Upper lobe of left lung (tissue), 6 donors: ENCODE measurements at regions not wholly inside any gene's neighbourhood (a gene's known extent, or its start where the extent isn't known, plus 50 kb on each side); places are given as distances from the start of the nearest gene placed in this dataset.

Source experiments
- ATAC-seq, 2 donors: fragments of 200-7000 bp; cut with Tn5 transposase; one replicate each; pipeline ENCODE4 v1.9.1; 2022; ENCODE audit warnings: mild to moderate bottlenecking in 2 of 2, moderate library complexity in 2 of 2; ENCODE audit not compliant: low FRiP score in 2 of 2
- DNase-seq, 2 donors: peaks; one replicate each; pipeline ENCODE4 v3.0.0-alpha.2; 2019 to 2020
- H3K27ac ChIP-seq, 4 donors: fragments of 200-600 bp; sonication (generic); one replicate each; pipeline ENCODE4 v1.5.1; 2016 to 2019
- H3K27me3 ChIP-seq, 4 donors: fragments of 200-600 bp; sonication (generic); one replicate each; pipeline ENCODE4 v1.5.1; 2017 to 2019
- H3K36me3 ChIP-seq, 4 donors: fragments of 200-600 bp; sonication (generic); one replicate each; pipeline ENCODE4 v1.5.1; 2016 to 2019
- H3K4me1 ChIP-seq, 4 donors: fragments of 200-600 bp; sonication (generic); one replicate each; pipeline ENCODE4 v1.5.1; 2018 to 2019
- H3K4me3 ChIP-seq, 4 donors: fragments of 200-600 bp; sonication (generic); one replicate each; pipeline ENCODE4 v1.5.1; 2017 to 2019; ENCODE audit warnings: mild to moderate bottlenecking in 2 of 4, moderate library complexity in 1 of 4
- H3K9me3 ChIP-seq, 4 donors: fragments of 200-600 bp; sonication (generic); one replicate each; pipeline ENCODE4 v1.5.1; 2018 to 2019
- EP300 ChIP-seq, 4 donors: sonication (generic); formaldehyde crosslinking; IDR thresholded peaks; one replicate each; pipeline ENCODE4 v1.5.1; 2017; ENCODE audit warnings: antibody characterized with exemption in 4 of 4, control low read depth in 2 of 4
- POLR2A ChIP-seq, 4 donors: fragments of 450-650 bp; IDR thresholded peaks; one replicate each; pipeline ENCODE4 v1.5.1; 2016 to 2017; ENCODE audit warnings: antibody characterized with exemption in 4 of 4, mild to moderate bottlenecking in 2 of 4
- POLR2AphosphoS5 ChIP-seq, 2 donors: sonication (generic); formaldehyde crosslinking; IDR thresholded peaks; one replicate each; pipeline ENCODE4 v1.5.1; 2017; ENCODE audit warnings: antibody characterized with exemption in 2 of 2
- WGBS, 2 donors: methylation state at CpG; one replicate each; pipeline ENCODE4 v1.1.5; 2017 to 2018; 5-methylcytosine and 5-hydroxymethylcytosine counted together
- TF ChIP-seq, protein P1 (sequence below), 6 experiments: fragments of 450-650 bp in 4 of 6; fragments of 200-600 bp in 2 of 6; sonication (generic) in 2 of 6; IDR thresholded peaks; one replicate each; pipeline ENCODE4 v1.5.1; 2016 to 2019; ENCODE audit warnings: antibody characterized with exemption in 6 of 6
- donor health status: DM: no; HTN: no; CAD: no; lungs with moderate emphysema.
- donor health status: DM: no; HTN: yes; CAD: no; lungs with severe emphysema.

DNA sequence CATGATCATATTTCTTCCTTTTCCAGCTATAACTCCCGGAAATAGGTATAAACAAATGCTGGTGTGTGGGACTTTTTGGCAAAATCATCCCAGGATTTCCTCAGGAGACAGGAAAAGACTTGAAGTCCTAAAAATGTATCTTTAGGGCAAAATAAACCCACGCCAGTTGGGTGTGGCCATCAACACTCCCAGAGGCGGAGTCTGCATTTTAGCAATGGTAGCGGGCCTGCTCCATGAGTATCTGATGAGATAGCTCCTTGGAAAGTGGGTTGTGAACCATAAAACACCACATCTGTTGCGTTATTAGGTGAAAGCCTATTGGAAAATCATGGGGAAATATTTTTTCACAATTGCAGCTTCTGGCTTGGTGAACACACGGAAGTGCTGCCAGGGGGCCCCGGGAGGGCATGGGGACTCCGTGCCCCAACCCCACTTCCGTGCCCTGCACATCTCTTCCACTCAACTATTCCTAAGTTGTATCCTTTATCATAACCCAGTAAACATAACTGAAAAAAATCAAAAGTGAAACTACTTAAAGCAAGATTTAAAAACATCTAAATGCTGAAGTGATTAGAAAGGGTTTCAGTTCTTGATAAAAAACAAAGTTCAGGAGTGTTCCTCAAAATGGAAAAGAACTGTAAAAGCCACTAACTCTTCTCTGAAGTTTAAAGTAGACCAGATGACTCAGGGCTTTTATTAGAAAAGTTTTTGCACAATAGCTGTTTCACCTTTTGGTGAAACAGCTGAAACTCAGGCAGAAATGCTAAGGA is 111.2 kb downstream of the LRRC70 start:
- Histone ChIP-seq H3K36me3 (no peaks in the 10 kb centered on the region), H3K9me3 (no peaks in the 10 kb centered on the region), H3K4me1 (peaks cover 3 to 15% (median 10%) of the 10 kb centered on the region in 4 donors), H3K27me3 (no peaks in the 10 kb centered on the region), H3K27ac (peak overlapping the region; percentile 2 to 61 (median 52)), H3K4me3 (peak overlapping the region in 2 of 4 donors; percentile 19 to 33)
- ATAC-seq (no peak), DNase-seq (peak in 1 of 2 donors; percentile 38)
- 54% methylated on average over 9 of the region's 9 CpGs for WGBS, 2 donors
- TF ChIP-seq, protein P1, sequence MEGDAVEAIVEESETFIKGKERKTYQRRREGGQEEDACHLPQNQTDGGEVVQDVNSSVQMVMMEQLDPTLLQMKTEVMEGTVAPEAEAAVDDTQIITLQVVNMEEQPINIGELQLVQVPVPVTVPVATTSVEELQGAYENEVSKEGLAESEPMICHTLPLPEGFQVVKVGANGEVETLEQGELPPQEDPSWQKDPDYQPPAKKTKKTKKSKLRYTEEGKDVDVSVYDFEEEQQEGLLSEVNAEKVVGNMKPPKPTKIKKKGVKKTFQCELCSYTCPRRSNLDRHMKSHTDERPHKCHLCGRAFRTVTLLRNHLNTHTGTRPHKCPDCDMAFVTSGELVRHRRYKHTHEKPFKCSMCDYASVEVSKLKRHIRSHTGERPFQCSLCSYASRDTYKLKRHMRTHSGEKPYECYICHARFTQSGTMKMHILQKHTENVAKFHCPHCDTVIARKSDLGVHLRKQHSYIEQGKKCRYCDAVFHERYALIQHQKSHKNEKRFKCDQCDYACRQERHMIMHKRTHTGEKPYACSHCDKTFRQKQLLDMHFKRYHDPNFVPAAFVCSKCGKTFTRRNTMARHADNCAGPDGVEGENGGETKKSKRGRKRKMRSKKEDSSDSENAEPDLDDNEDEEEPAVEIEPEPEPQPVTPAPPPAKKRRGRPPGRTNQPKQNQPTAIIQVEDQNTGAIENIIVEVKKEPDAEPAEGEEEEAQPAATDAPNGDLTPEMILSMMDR (IDR thresholded peaks at IDR 0.05): no peak
- TF ChIP-seq POLR2AphosphoS5 (IDR thresholded peaks at IDR 0.05) (no peak), POLR2A (IDR thresholded peaks at IDR 0.05) (no peak), EP300 (IDR thresholded peaks at IDR 0.05) (no peak)

DNA sequence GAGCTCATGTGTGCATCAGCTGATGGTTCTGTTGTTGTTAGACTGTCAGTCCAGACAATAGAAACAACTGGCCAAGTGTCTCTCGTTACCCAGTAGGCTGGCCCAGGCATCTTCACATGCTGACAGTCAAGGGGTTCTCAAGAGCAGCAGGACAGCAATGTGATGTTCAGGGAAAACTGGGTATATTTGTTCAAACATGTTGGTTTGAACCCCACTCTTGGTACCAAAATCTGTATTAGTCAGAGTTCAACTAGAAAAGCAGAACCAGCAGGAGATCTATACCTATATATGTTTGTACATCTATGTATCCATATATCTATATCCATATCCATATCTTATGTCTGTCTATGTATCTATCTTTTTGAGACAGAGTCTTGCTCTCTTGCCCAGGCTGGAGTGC is 108.1 kb downstream of the LRRC70 start:
- no peak for ATAC-seq
- H3K4me3 ChIP-seq: no peak overlapping the region
- WGBS, 2 donors: 81 to 86% methylated on average over 1 of the region's 1 CpG

DNA sequence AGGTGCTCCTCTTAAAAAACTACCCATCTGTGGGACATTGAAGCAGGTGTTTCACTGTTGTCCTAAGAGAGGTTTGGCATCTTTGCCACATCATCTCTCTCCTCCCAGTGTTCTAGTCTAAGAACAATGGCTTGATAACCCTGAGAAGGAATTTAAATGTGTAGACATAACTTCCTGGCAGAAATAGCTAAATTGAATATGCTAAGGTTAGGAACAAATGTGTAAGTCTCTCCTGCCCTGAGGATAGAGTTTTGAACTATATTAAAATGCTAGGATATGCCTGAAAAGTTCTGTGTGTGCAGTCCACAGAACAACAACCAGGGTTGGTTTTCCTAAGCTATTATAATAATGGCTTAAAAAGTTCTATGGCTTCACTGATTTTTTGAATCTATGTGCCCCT is 106.6 kb downstream of the LRRC70 start:
- Histone ChIP-seq H3K27me3 (no peaks in the 10 kb centered on the region), H3K36me3 (no peaks in the 10 kb centered on the region), H3K4me1 (peaks cover 2 to 8% (median 6%) of the 10 kb centered on the region in 4 donors), H3K27ac (no peak overlapping the region), H3K9me3 (no peaks in the 10 kb centered on the region), H3K4me3 (no peak overlapping the region)
- DNase-seq (no peak), ATAC-seq (no peak)
- TF ChIP-seq POLR2A (IDR thresholded peaks at IDR 0.05): no peak
- TF ChIP-seq POLR2AphosphoS5 (IDR thresholded peaks at IDR 0.05): no peak
- TF ChIP-seq, protein P1 (IDR thresholded peaks at IDR 0.05): no peak
- TF ChIP-seq EP300 (IDR thresholded peaks at IDR 0.05): no peak

More for the DNA sequence above, 108.1 kb downstream of the LRRC70 start:
- no peak for DNase-seq
- Histone ChIP-seq H3K27ac (no peak overlapping the region), H3K9me3 (no peaks in the 10 kb centered on the region), H3K27me3 (no peaks in the 10 kb centered on the region), H3K4me1 (peaks cover 3 to 15% (median 10%) of the 10 kb centered on the region in 4 donors), H3K36me3 (no peaks in the 10 kb centered on the region)
- TF ChIP-seq POLR2AphosphoS5 (IDR thresholded peaks at IDR 0.05) (no peak), EP300 (IDR thresholded peaks at IDR 0.05) (no peak), POLR2A (IDR thresholded peaks at IDR 0.05) (no peak)
- TF ChIP-seq, protein P1 (IDR thresholded peaks at IDR 0.05): no peak

DNA sequence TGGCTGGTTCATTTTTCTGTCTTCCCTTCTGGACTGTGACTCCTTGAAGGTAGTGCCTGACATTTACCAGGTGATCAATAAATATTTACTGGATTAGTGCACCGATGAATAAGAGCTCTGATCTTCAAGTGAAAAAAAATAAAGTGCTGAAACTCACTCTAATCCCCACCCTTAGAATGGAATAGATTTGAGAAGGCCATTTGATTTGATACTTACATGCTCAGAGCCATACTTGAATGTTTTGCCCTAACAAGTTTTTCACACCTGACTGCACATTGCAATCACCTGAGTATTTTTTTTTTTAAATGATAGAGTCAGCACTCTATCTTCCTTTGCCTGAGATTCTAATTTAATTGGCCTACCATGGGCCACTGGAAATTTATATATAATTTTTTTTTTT is 105.7 kb downstream of the LRRC70 start:
- no peak for ATAC-seq

More for the DNA sequence above, 105.7 kb downstream of the LRRC70 start:
- no peak for DNase-seq
- H3K27me3 ChIP-seq: no peaks in the 10 kb centered on the region
- 89 to 90% methylated on average over 1 of the region's 1 CpG for WGBS, 2 donors
- H3K36me3 ChIP-seq: no peaks in the 10 kb centered on the region
- no peaks in the 10 kb centered on the region for H3K4me1 ChIP-seq
- no peak overlapping the region for H3K4me3 ChIP-seq
- peaks cover 0 to 5% (median 0%) of the 10 kb centered on the region in 4 donors for H3K9me3 ChIP-seq
- no peak for TF ChIP-seq EP300 (IDR thresholded peaks at IDR 0.05)
- no peak for TF ChIP-seq POLR2A (IDR thresholded peaks at IDR 0.05)
- no peak for TF ChIP-seq POLR2AphosphoS5 (IDR thresholded peaks at IDR 0.05)
- TF ChIP-seq, protein P1 (IDR thresholded peaks at IDR 0.05): no peak
- no peak overlapping the region for H3K27ac ChIP-seq
